ENCODE measurements at regions not wholly inside any gene's neighbourhood (a gene's known extent, or its start where the extent isn't known, plus 50 kb on each side); places are given as distances from the start of the nearest gene placed in this dataset.

GRCh38 chr7:84901366-84901765 is 285.5 kb downstream of the SEMA3D start:
- TF ChIP-seq EP300 (IDR thresholded peaks at IDR 0.05; ENCODE audit: borderline replicate concordance in 1 of 2, low read depth in 1 of 2, low read length in 1 of 2) (no peak), POLR2AphosphoS5 (IDR thresholded peaks at IDR 0.05; ENCODE audit: low read depth, low read length) (no peak), CTCF (IDR thresholded peaks at IDR 0.05) (no peak), MAX (IDR thresholded peaks at IDR 0.05; ENCODE audit: low read depth) (no peak), FOXJ3 (CRISPR knock-in tag; IDR thresholded peaks at IDR 0.05) (no peak), IRF3 (IDR thresholded peaks at IDR 0.05; ENCODE audit: low read depth, low read length) (no peak), FOXM1 (IDR thresholded peaks at IDR 0.05; ENCODE audit: low read depth) (no peak), REST (IDR thresholded peaks at IDR 0.05; ENCODE audit: low read depth, low read length) (no peak)
